NT2/D1 (cell line): ENCODE measurements at regions not wholly inside any gene's neighbourhood (a gene's known extent, or its start where the extent isn't known, plus 50 kb on each side); places are given as distances from the start of the nearest gene placed in this dataset.

Experiments used
- SUZ12 ChIP-seq: IDR thresholded peaks from 2 replicates; pipeline ENCODE4 v1.6.1; 2011; ENCODE audit not compliant: insufficient read length, insufficient read depth; ENCODE audit errors: extremely low read depth
- ZNF274 ChIP-seq: IDR thresholded peaks from 2 replicates; pipeline ENCODE4 v1.6.1; 2011; ENCODE audit warnings: mild to moderate bottlenecking, low read depth, low read length

GRCh38 chr10:83184641-83185040, 954.7 kb upstream of the GHITM start:
- TF ChIP-seq ZNF274 (no peak), SUZ12 (no peak)
